ENCODE measurements at regions not wholly inside any gene's neighbourhood (a gene's known extent, or its start where the extent isn't known, plus 50 kb on each side); places are given as distances from the start of the nearest gene placed in this dataset.

- TF ChIP-seq POLR2A (IDR thresholded peaks at IDR 0.05; ENCODE audit: low read length) (no peak), GATA1 (IDR thresholded peaks at IDR 0.05; ENCODE audit: low read depth, low read length) (no peak)
- no peak for DNase-seq
Measured at GRCh38 chr12:114193474-114193873, 212.5 kb downstream of the TBX5 start.

- TF ChIP-seq POLR2A (IDR thresholded peaks at IDR 0.05; ENCODE audit: low read length), result no peak
- no peak for TF ChIP-seq GATA1 (IDR thresholded peaks at IDR 0.05; ENCODE audit: low read depth, low read length)
- DNase-seq, result no peak
Measured at GRCh38 chr12:114192549-114192948, 213.4 kb downstream of the TBX5 start.

- TF ChIP-seq GATA1 (IDR thresholded peaks at IDR 0.05; ENCODE audit: low read depth, low read length), result no peak
- TF ChIP-seq POLR2A (IDR thresholded peaks at IDR 0.05; ENCODE audit: low read length), result no peak
- no peak for DNase-seq
Measured at GRCh38 chr12:114192013-114192412, 213.9 kb downstream of the TBX5 start.

DNA sequence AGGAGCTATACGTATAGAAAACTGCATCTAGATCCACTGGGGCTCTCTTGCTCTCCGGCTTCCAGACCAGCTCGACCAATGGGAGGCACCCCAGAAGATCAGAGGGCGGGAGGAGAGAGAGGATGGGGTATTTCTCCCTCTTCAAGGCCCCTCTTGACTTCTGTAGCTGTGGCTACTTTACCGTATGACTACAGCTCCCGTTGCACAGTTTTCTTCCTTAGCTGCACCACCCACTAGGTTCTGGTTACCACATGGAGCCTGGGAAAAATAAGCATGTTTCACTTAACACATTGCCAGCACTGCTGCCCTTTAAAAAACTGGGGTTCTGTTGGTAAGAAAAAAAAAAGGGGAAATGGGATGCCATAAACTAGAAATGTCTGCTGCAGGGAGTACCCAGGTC lies 214.4 kb downstream of the TBX5 start:
- TF ChIP-seq POLR2A (IDR thresholded peaks at IDR 0.05; ENCODE audit: low read length) (no peak), GATA1 (IDR thresholded peaks at IDR 0.05; ENCODE audit: low read depth, low read length) (no peak)
- no peak for DNase-seq

DNA sequence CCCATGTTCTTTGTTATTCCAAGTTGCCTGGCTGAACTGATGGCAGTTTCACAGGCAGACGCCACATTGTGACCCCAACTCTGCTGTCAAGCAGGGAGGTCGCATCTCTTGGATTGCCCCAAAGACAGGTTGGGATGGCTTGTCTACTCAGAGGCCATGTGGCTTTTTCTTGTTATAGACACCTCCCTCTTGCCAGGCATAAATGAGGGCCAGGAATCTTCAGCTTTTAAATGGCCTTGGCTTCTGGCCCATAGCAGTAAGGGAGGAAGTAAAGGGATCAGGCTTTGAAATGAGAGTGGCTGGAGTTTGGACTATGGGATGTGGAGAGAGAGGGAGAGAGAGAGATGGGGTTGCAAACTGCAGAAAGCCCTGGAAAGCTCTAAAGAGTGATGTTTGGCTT lies 215.0 kb downstream of the TBX5 start:
- TF ChIP-seq POLR2A (IDR thresholded peaks at IDR 0.05; ENCODE audit: low read length) (no peak), GATA1 (IDR thresholded peaks at IDR 0.05; ENCODE audit: low read depth, low read length) (no peak)
- DNase-seq, result no peak

- TF ChIP-seq GATA1 (IDR thresholded peaks at IDR 0.05; ENCODE audit: low read depth, low read length), result no peak
- TF ChIP-seq POLR2A (IDR thresholded peaks at IDR 0.05; ENCODE audit: low read length), result no peak
- DNase-seq, result no peak
Measured at GRCh38 chr12:114189266-114189665, 216.7 kb downstream of the TBX5 start.

- TF ChIP-seq POLR2A (IDR thresholded peaks at IDR 0.05; ENCODE audit: low read length), result no peak
- TF ChIP-seq GATA1 (IDR thresholded peaks at IDR 0.05; ENCODE audit: low read depth, low read length), result no peak
- DNase-seq, result no peak
Measured at GRCh38 chr12:114186241-114187002, 219.5 kb downstream of the TBX5 start.

- TF ChIP-seq POLR2A (IDR thresholded peaks at IDR 0.05; ENCODE audit: low read length), result no peak
- no peak for TF ChIP-seq GATA1 (IDR thresholded peaks at IDR 0.05; ENCODE audit: low read depth, low read length)
- DNase-seq, result no peak
Measured at GRCh38 chr12:114185036-114185435, 218.9 kb upstream of the RBM19 start.

DNA sequence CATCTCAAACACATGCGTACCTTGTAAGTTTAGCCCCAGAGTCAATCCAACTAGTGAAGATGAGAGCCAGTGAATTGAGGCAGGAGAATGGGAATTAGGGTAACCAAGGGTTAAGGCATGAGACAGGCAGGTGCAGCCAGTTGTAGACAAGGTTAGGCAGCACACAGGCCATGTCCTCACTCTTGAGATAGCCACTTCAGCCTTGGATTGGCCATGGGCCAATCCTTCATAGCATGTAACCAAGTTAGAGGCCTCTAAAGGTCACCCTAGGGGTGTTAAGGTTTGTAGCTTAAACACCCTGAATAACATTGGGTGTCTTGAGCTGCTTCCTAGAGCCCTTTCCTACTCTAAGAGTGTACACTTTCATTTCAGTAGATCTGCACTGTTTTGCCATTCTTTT lies 208.2 kb upstream of the RBM19 start:
- TF ChIP-seq GATA1 (IDR thresholded peaks at IDR 0.05; ENCODE audit: low read depth, low read length) (no peak), POLR2A (IDR thresholded peaks at IDR 0.05; ENCODE audit: low read length) (no peak)
- no peak for DNase-seq

- DNase-seq, result no peak
- TF ChIP-seq GATA1 (IDR thresholded peaks at IDR 0.05; ENCODE audit: low read depth, low read length) (no peak), POLR2A (IDR thresholded peaks at IDR 0.05; ENCODE audit: low read length) (no peak)
Measured at GRCh38 chr12:114172135-114172534, 206.0 kb upstream of the RBM19 start.

GRCh38 chr12:114168061-114168460 lies 201.9 kb upstream of the RBM19 start:
- DNase-seq, result no peak
- TF ChIP-seq GATA1 (IDR thresholded peaks at IDR 0.05; ENCODE audit: low read depth, low read length) (no peak), POLR2A (IDR thresholded peaks at IDR 0.05; ENCODE audit: low read length) (no peak)

DNA sequence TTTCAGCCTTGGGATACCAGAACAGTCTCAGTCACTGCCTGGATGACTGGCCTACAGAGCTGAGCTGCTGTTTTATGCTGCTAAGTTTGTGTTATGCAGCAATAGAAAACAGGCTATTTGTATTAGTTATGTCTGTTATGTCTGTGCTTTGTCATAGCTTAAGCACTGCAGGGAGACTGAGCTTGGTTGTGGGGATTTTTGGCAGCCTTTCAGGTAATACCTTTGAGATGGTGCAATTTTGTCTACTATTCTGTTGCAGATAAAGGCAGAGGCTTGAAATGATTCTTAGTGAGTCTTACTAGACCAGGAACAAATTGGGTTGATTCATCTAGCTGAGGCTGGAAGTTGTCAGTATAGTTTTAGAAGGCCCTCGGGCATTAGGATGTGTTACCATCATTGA lies 201.3 kb upstream of the RBM19 start:
- DNase-seq, result no peak
- TF ChIP-seq GATA1 (IDR thresholded peaks at IDR 0.05; ENCODE audit: low read depth, low read length) (no peak), POLR2A (IDR thresholded peaks at IDR 0.05; ENCODE audit: low read length) (no peak)

DNA sequence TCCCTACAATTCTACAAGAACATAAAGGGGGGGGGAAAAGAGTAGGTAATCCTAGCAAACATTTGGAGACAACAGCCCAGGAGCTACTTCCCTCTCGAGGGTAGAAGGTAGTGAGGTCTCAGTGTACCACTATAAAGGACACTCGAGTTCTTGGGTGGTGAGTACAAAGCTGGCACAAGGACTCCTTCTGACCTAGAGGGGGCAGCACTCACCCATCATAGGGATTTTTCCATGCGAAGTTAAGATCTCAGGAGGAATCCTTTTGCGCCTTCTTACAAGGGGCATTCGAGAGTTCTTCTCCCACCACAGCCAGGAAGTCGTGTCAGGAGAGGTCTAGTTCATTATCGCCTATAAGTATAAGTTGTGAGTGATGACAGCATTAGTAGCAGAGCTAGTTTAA lies 200.2 kb upstream of the RBM19 start:
- peak; percentile 17 to 48 for DNase-seq

GRCh38 chr12:114165921-114166320 lies 199.8 kb upstream of the RBM19 start:
- TF ChIP-seq GATA1 (IDR thresholded peaks at IDR 0.05; ENCODE audit: low read depth, low read length) (no peak), POLR2A (IDR thresholded peaks at IDR 0.05; ENCODE audit: low read length) (no peak)
- no peak for DNase-seq

More for the DNA sequence above, 200.2 kb upstream of the RBM19 start:
- no peak for TF ChIP-seq GATA1 (IDR thresholded peaks at IDR 0.05; ENCODE audit: low read depth, low read length)
- TF ChIP-seq POLR2A (IDR thresholded peaks at IDR 0.05; ENCODE audit: low read length), result no peak

GRCh38 chr12:114164351-114164750 lies 198.2 kb upstream of the RBM19 start:
- DNase-seq, result no peak
- TF ChIP-seq GATA1 (IDR thresholded peaks at IDR 0.05; ENCODE audit: low read depth, low read length) (no peak), POLR2A (IDR thresholded peaks at IDR 0.05; ENCODE audit: low read length) (no peak)
